Stimulated activated CD4-positive, alpha-beta T cell treated with anti-CD3 and anti-CD28 coated beads, TNF-alpha, amount 100 ng/mL, for 24 hours (primary cell): ENCODE measurements at regions not wholly inside any gene's neighbourhood (a gene's known extent, or its start where the extent isn't known, plus 50 kb on each side); places are given as distances from the start of the nearest gene placed in this dataset.

Experiments used
- DNase-seq, 3 experiments: peaks; one replicate each; pipeline ENCODE4 v3.0.0-alpha.2; 2020; ENCODE audit warnings: low read depth in 3 of 3

- no peak for DNase-seq
Measured at GRCh38 chr14:48876806-48877340, 709.3 kb downstream of the RPS29 start.

GRCh38 chr14:48874711-48875110, 711.5 kb downstream of the RPS29 start:
- DNase-seq = no peak

GRCh38 chr14:48857366-48857765, 728.8 kb downstream of the RPS29 start:
- no peak for DNase-seq

GRCh38 chr14:48853159-48853558, 733.0 kb downstream of the RPS29 start:
- DNase-seq = no peak

GRCh38 chr14:48849741-48850322, 736.3 kb downstream of the RPS29 start:
- DNase-seq = no peak

GRCh38 chr14:48842785-48843184, 743.4 kb downstream of the RPS29 start:
- no peak for DNase-seq

- no peak for DNase-seq
Measured at GRCh38 chr14:48826058-48826457, 760.1 kb downstream of the RPS29 start.

- no peak for DNase-seq
Measured at GRCh38 chr14:48814562-48814961, 771.6 kb downstream of the RPS29 start.

GRCh38 chr14:48805315-48805714, 780.9 kb downstream of the RPS29 start:
- DNase-seq = no peak

GRCh38 chr14:48792376-48793024, 793.7 kb downstream of the RPS29 start:
- no peak for DNase-seq

GRCh38 chr14:48788771-48789170, 797.4 kb downstream of the RPS29 start:
- DNase-seq = no peak

GRCh38 chr14:48786498-48786897, 799.7 kb downstream of the RPS29 start:
- no peak for DNase-seq

GRCh38 chr14:48771717-48772116, 814.5 kb downstream of the RPS29 start:
- DNase-seq = no peak

GRCh38 chr14:48751293-48751692, 834.9 kb downstream of the RPS29 start:
- no peak for DNase-seq

- DNase-seq = no peak
Measured at GRCh38 chr14:48748151-48748675, 838.0 kb downstream of the RPS29 start.

- no peak for DNase-seq
Measured at GRCh38 chr14:48747561-48748089, 838.6 kb downstream of the RPS29 start.

- DNase-seq = no peak
Measured at GRCh38 chr14:48744202-48744601, 842.0 kb downstream of the RPS29 start.

- no peak for DNase-seq
Measured at GRCh38 chr14:48738186-48738925, 847.8 kb downstream of the RPS29 start.

GRCh38 chr14:48735607-48736006, 850.6 kb downstream of the RPS29 start:
- DNase-seq = no peak

GRCh38 chr14:48731260-48731659, 854.9 kb downstream of the RPS29 start:
- DNase-seq = no peak

- no peak for DNase-seq
Measured at GRCh38 chr14:48726080-48726642, 860.0 kb downstream of the RPS29 start.
